ENCODE measurements at regions not wholly inside any gene's neighbourhood (a gene's known extent, or its start where the extent isn't known, plus 50 kb on each side); places are given as distances from the start of the nearest gene placed in this dataset.

GRCh38 chr13:33953781-33954180, 135.8 kb downstream of the RFC3 start:
- no peak for DNase-seq

GRCh38 chr13:33956346-33956745, 138.4 kb downstream of the RFC3 start:
- no peak for DNase-seq

GRCh38 chr13:33957497-33957905, 139.6 kb downstream of the RFC3 start:
- no peak for DNase-seq

GRCh38 chr13:33958964-33959363, 141.0 kb downstream of the RFC3 start:
- DNase-seq = no peak

GRCh38 chr13:33963134-33963533, 145.2 kb downstream of the RFC3 start:
- no peak for DNase-seq

- DNase-seq = no peak
These were observed 145.9 kb downstream of the RFC3 start for GRCh38 chr13:33963895-33964294.

- no peak for DNase-seq
These were observed 150.9 kb downstream of the RFC3 start for GRCh38 chr13:33968520-33969507.

GRCh38 chr13:33970746-33971561, 153.0 kb downstream of the RFC3 start:
- no peak for DNase-seq

GRCh38 chr13:33971562-33971819, 153.5 kb downstream of the RFC3 start:
- DNase-seq = no peak

GRCh38 chr13:33973194-33973593, 155.2 kb downstream of the RFC3 start:
- no peak for DNase-seq

GRCh38 chr13:33976965-33977364, 159.0 kb downstream of the RFC3 start:
- DNase-seq = no peak

GRCh38 chr13:33978653-33979052, 160.7 kb downstream of the RFC3 start:
- DNase-seq = no peak

- DNase-seq = no peak
These were observed 175.0 kb downstream of the RFC3 start for GRCh38 chr13:33992881-33993336.

GRCh38 chr13:33994198-33994597, 176.2 kb downstream of the RFC3 start:
- no peak for DNase-seq

- DNase-seq = no peak
These were observed 177.0 kb downstream of the RFC3 start for GRCh38 chr13:33994826-33995502.

GRCh38 chr13:33996636-33997035, 178.7 kb downstream of the RFC3 start:
- no peak for DNase-seq

- no peak for DNase-seq
These were observed 179.6 kb downstream of the RFC3 start for GRCh38 chr13:33997574-33997973.

- DNase-seq = no peak
These were observed 182.1 kb downstream of the RFC3 start for GRCh38 chr13:33999811-34000605.

- no peak for DNase-seq
These were observed 183.0 kb downstream of the RFC3 start for GRCh38 chr13:34000955-34001354.

GRCh38 chr13:34001389-34001788, 183.4 kb downstream of the RFC3 start:
- no peak for DNase-seq

GRCh38 chr13:34002141-34002540, 184.2 kb downstream of the RFC3 start:
- DNase-seq = no peak

GRCh38 chr13:34002924-34003323, 185.0 kb downstream of the RFC3 start:
- no peak for DNase-seq

GRCh38 chr13:34003656-34004055, 185.7 kb downstream of the RFC3 start:
- no peak for DNase-seq

All from NCI-H1694 treated with DMSO at 0.1 percent for 48 hours (cell line).